ENCODE measurements at regions not wholly inside any gene's neighbourhood (a gene's known extent, or its start where the extent isn't known, plus 50 kb on each side); places are given as distances from the start of the nearest gene placed in this dataset.

- DNase-seq (ENCODE audit: low spot score in 2 of 2, unreplicated experiment in 2 of 2) = no peak
- Mint-ChIP-seq H3K27me3 (ENCODE audit: low read depth) (no peaks in the 10 kb centered on the region), H3K4me1 (no peaks in the 10 kb centered on the region), H3K9me3 (peaks cover 46% of the 10 kb centered on the region), H3K36me3 (peaks cover 5% of the 10 kb centered on the region), H3K27ac (no peak overlapping the region), H3K4me3 (no peak overlapping the region)
- no peak for TF ChIP-seq CTCF (IDR thresholded peaks at IDR 0.05; ENCODE audit: unreplicated experiment)
These were observed 274.4 kb downstream of the C11orf87 start for GRCh38 chr11:109696191-109696897.

GRCh38 chr11:109697140-109697843, 275.3 kb downstream of the C11orf87 start:
- Mint-ChIP-seq H3K4me1 (no peaks in the 10 kb centered on the region), H3K9me3 (peaks cover 51% of the 10 kb centered on the region), H3K27ac (no peak overlapping the region), H3K36me3 (peaks cover 5% of the 10 kb centered on the region), H3K27me3 (ENCODE audit: low read depth) (no peaks in the 10 kb centered on the region), H3K4me3 (no peak overlapping the region)
- DNase-seq (ENCODE audit: low spot score in 2 of 2, unreplicated experiment in 2 of 2) = no peak
- peak; percentile 22 for TF ChIP-seq CTCF (IDR thresholded peaks at IDR 0.05; ENCODE audit: unreplicated experiment)

- no peak for TF ChIP-seq CTCF (IDR thresholded peaks at IDR 0.05; ENCODE audit: unreplicated experiment)
- no peak for DNase-seq (ENCODE audit: low spot score in 2 of 2, unreplicated experiment in 2 of 2)
- H3K4me1 Mint-ChIP-seq = no peaks in the 10 kb centered on the region
- H3K4me3 Mint-ChIP-seq = no peak overlapping the region
- peaks cover 51% of the 10 kb centered on the region for H3K9me3 Mint-ChIP-seq
- no peak overlapping the region for H3K27ac Mint-ChIP-seq
- no peaks in the 10 kb centered on the region for H3K27me3 Mint-ChIP-seq (ENCODE audit: low read depth)
- H3K36me3 Mint-ChIP-seq = peaks cover 5% of the 10 kb centered on the region
These were observed 276.2 kb downstream of the C11orf87 start for GRCh38 chr11:109698237-109698636.

- Mint-ChIP-seq H3K27ac (no peak overlapping the region), H3K4me1 (peaks cover 13% of the 10 kb centered on the region), H3K4me3 (no peak overlapping the region), H3K36me3 (no peaks in the 10 kb centered on the region), H3K9me3 (peaks cover 16% of the 10 kb centered on the region), H3K27me3 (ENCODE audit: low read depth) (peaks cover 3% of the 10 kb centered on the region)
- TF ChIP-seq CTCF (IDR thresholded peaks at IDR 0.05; ENCODE audit: unreplicated experiment) = no peak
- DNase-seq (ENCODE audit: low spot score in 2 of 2, unreplicated experiment in 2 of 2) = no peak
These were observed 282.4 kb downstream of the C11orf87 start for GRCh38 chr11:109704432-109704831.

- no peaks in the 10 kb centered on the region for H3K9me3 Mint-ChIP-seq
- H3K27me3 Mint-ChIP-seq (ENCODE audit: low read depth) = peaks cover 3% of the 10 kb centered on the region
- no peak for TF ChIP-seq CTCF (IDR thresholded peaks at IDR 0.05; ENCODE audit: unreplicated experiment)
- H3K4me1 Mint-ChIP-seq = peaks cover 23% of the 10 kb centered on the region
- no peak overlapping the region for H3K27ac Mint-ChIP-seq
- H3K4me3 Mint-ChIP-seq = no peak overlapping the region
- H3K36me3 Mint-ChIP-seq = no peaks in the 10 kb centered on the region
- no peak for DNase-seq (ENCODE audit: low spot score in 2 of 2, unreplicated experiment in 2 of 2)
These were observed 285.0 kb downstream of the C11orf87 start for GRCh38 chr11:109706945-109707344.
